GM11168 (cell line): ENCODE measurements at regions not wholly inside any gene's neighbourhood (a gene's known extent, or its start where the extent isn't known, plus 50 kb on each side); places are given as distances from the start of the nearest gene placed in this dataset.

Source experiments
- in situ Hi-C: fragments of 300-500 bp; cut with MboI; formaldehyde crosslinking; loops from one replicate; pipeline ENCODE4 v1.12.0; 2022; ENCODE audit warnings: low sequenced_read_pairs; ENCODE audit not compliant: unreplicated experiment

DNA sequence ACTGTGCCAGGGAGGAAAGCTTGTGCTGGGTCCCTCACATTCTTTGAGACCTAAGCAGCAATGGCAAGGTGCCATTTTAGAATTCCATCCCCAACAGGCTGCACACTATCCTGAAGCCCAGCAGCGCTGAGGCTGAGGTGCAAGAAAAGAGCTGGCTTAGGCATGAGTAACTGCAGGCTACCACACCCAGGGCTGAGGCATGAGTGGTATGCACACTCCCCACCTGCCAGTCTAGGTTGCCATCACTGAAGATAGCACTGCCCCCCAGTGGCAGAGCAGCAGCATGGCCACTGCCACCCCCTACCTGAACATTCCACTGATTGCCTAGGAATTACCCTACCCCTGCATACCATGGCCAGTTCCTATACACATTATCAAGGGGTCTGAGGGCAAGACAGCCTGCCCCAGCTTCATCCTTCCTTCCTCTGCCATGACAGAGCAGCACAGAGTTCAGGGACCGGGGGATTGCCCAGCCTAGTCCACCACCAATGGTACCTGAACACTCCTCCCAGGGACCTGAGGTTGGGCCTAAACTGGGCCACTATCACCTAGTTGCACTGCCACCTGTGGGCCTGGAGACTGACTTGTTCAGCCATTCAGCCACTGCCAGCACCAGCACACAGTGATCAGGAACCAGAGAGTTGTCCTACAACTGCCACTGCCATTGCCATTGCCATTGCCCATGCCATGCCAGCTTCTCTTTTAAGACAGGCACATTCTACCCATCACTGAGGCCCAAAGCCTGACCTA lies 129.8 kb downstream of the SATB1 start:
- in situ Hi-C loops, result loop anchor here (25.0 kb wide), 1 partner anchor 408 kb away; no protein-coding TSS in a partner anchor

- in situ Hi-C loops, result loop anchor here (25.0 kb wide), 1 partner anchor 403 kb away; no protein-coding TSS in a partner anchor
These were observed 135.0 kb downstream of the SATB1 start for GRCh38 chr3:18290157-18290556.

DNA sequence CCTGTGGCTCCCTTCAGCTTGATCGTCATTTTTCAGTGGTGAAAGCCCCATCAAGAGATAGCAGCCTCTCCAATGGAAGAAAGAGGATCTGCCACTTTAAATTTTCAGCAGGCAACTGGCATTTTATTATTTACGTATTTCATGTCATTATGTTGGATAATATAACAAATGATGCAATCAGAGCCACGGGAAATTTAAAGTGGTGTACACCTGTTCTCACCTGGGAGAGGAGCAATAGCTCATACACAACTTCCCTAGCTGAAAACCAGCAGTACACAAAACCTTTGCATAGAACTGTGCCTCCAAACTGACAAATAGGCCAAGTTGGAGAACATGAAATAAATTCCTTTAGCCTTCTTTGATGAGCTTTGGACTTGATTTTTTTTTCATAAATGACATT lies 136.9 kb downstream of the SATB1 start:
- in situ Hi-C loops, result loop anchor here (25.0 kb wide), 1 partner anchor 401 kb away; no protein-coding TSS in a partner anchor

- in situ Hi-C loops, result loop anchor here (25.0 kb wide), 1 partner anchor 397 kb away; no protein-coding TSS in a partner anchor
These were observed 140.4 kb downstream of the SATB1 start for GRCh38 chr3:18284716-18285115.

GRCh38 chr3:18283680-18284079 lies 141.5 kb downstream of the SATB1 start:
- in situ Hi-C loops, result loop anchor here (25.0 kb wide), 1 partner anchor 396 kb away; no protein-coding TSS in a partner anchor

- in situ Hi-C loops, result loop anchor here (25.0 kb wide), 1 partner anchor 395 kb away; no protein-coding TSS in a partner anchor
These were observed 142.6 kb downstream of the SATB1 start for GRCh38 chr3:18282507-18282906.

DNA sequence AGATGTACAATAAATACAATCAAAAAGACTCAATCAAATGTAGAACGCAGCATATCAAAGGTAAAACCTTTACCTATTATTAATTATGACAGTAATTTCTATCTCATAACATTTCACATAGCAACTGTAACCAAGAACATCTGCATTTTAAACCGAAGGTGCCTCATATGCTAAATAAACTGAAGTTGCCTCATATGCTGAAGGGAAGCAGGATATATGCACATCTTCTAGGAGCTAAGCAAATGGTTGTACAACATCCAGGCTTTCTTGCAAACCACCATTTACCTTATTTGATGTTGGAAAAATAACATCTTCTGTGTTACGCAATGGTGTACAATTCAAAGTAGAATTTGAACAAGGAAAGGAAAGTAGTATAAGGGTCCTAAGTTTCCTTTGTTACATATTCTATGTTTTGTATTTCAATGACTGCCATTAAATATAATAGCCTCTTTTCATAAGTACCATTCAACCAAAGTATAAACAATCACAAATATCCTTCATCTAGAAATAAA lies 145.9 kb downstream of the SATB1 start:
- in situ Hi-C loops, result loop anchor here (25.0 kb wide), 1 partner anchor 392 kb away; no protein-coding TSS in a partner anchor

DNA sequence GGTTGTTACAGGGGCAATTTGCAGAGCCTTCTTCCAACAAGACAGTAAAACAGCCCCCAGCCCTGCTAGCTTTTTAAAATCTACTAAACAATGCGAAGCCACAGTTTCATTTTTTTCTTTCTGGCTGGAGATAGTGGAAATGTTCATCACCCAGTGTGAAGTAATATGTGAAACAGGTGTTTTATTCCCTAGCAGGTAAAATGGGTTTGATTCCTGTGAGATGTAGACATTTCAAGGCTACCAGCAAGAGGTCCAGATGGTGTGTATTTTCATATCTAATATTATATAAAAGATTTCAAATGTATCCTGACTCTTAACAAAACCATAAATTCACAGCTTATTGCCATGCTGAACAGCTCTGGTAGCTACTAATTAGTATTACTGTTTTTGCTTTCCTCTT lies 160.3 kb downstream of the SATB1 start:
- in situ Hi-C loops, result no loop called here

- in situ Hi-C loops, result no loop called here
These were observed 160.8 kb downstream of the SATB1 start for GRCh38 chr3:18264361-18264760.

DNA sequence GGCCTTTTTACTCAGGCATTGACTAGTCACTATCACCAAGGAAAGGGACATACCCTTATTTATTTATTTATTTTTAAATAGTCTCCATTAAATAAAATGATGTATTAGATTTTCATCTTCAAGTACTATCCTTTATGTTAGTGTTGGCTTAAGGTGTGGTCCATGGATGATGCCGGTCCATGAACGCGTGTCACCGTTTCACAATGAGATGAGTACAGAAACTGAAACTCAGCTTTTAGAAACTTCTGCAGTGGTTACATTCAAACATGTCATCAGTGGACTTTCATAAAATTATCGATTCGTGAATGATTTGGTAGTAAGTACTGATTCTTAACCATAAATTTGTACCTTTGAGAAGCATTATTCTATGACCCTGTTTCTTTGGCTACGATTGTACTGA lies 166.6 kb downstream of the SATB1 start:
- in situ Hi-C loops, result no loop called here

GRCh38 chr3:18252578-18252977 lies 172.6 kb downstream of the SATB1 start:
- in situ Hi-C loops, result no loop called here

- in situ Hi-C loops, result no loop called here
These were observed 174.1 kb downstream of the SATB1 start for GRCh38 chr3:18250991-18251390.

DNA sequence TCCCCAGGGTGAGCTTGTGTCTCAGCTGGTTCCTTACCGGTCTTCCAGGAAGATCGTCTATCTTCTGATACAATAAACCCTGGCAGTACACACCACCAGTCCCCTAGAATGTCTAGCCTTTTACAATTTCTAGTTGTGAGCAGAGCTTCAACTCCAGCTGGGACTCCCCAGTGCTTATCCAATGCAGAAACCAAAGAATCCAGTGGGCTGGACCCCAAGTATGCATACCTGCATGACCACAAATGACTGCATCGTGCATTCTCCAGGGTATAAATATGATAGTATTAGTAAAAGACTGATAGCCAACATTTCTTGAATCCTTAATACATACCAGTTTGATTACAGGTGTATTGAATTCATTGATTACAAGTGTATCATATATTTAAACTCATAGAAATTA lies 176.0 kb downstream of the SATB1 start:
- in situ Hi-C loops, result no loop called here

GRCh38 chr3:18247776-18248310 lies 177.3 kb downstream of the SATB1 start:
- in situ Hi-C loops, result no loop called here

DNA sequence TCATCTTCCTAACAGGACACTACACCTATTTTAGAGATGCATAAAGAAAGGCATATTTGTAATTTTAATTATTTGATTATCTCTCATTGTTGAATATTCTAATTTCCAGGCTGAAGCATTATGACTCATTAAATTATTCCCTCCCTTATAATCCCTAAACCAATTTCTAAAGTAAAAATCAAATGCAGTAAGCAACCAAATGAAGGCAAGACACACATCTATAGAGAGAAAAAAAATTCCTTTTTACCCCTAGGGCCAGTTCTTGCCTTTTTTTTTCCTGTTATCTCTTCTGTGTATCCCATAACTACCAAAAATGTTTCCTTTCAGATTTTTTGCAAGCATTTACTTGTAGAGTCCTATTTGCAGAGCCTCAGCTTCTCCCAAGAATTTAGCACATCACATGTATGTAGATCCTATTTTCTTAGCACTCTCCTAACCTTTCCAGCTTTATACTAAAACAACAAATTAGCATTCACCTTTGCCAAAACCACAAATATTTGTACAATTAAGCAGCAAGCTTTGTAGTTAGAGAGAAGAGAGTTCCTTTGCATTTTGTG lies 177.9 kb downstream of the SATB1 start:
- in situ Hi-C loops, result no loop called here

- in situ Hi-C loops, result no loop called here
These were observed 178.6 kb downstream of the SATB1 start for GRCh38 chr3:18246336-18247060.

- in situ Hi-C loops, result no loop called here
These were observed 179.4 kb downstream of the SATB1 start for GRCh38 chr3:18245721-18246120.

DNA sequence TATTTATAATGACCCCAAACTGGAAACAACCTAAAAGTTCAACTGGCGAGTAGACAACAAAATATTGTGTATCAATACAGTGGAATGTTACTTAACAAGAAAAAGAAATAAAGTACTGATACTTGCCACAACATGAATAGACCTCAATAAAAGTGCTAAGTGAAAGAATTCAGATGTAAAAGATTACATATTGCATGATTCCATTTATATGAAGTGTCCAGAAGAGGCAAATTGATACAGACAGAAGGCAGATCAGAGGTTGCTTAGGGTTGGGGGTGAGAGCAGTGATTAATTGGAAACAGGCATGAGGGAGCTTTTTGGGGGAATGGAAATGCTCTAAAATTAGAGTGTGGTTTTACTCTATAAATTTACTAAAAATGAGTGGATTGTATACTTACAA lies 183.3 kb downstream of the SATB1 start:
- in situ Hi-C loops, result no loop called here

GRCh38 chr3:18239674-18240073 lies 185.5 kb downstream of the SATB1 start:
- in situ Hi-C loops, result no loop called here

DNA sequence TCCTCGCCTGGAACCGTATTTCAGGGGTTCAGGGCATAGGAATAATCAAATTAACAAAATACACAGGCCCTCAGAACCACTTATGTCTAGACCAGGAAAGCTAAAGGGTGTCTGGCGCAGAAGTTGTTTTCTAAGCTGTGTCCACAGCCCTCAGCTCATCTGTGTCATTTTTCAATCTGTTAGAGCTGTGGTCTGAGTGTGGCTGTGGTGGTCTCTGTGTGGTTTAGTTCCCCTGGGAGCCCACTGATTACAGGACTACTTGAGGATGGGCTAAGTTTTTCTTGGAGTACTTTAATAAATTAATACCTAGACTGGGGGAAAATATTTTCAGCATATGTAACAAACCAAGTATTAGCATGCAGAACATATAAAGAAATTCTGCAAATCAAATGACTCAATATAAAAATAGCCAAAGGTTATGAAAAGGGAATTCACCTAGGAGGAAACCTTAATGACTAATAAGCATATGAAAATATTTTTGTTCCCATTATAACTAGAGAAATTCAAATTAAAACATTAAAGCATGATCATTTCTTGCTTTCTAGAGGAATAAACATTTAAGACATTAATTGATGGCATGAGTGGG lies 186.3 kb downstream of the SATB1 start:
- in situ Hi-C loops, result no loop called here
